BJ (cell line): ENCODE measurements at regions not wholly inside any gene's neighbourhood (a gene's known extent, or its start where the extent isn't known, plus 50 kb on each side); places are given as distances from the start of the nearest gene placed in this dataset.

Experiments
- CTCF ChIA-PET: fragments of 350-600 bp; formaldehyde crosslinking; extraction: SDS; loops from one replicate; lab custom pipeline; 2021; ENCODE audit warnings: antibody characterized with exemption, inconsistent platforms; lab: Yijun Ruan, JAX
- POLR2A ChIA-PET: fragments of 300-600 bp; sonication (Branson Sonifier 250); formaldehyde crosslinking; extraction: SDS; loops from one replicate; lab custom pipeline; 2021; ENCODE audit warnings: antibody characterized with exemption; lab: Charles Lee
- DNase-seq: peaks from one replicate; pipeline ENCODE4 v3.0.0-alpha.2; 2011; ENCODE audit warnings: low read depth
- H3K27me3 ChIP-seq: 2 replicates; pipeline ENCODE4 v1.6.0; 2011; ENCODE audit warnings: low read length; ENCODE audit not compliant: control insufficient read depth, insufficient read depth
- H3K36me3 ChIP-seq: 2 replicates; pipeline ENCODE4 v1.5.1; 2011; ENCODE audit warnings: low read length; ENCODE audit not compliant: control insufficient read depth, insufficient read depth
- H3K4me3 ChIP-seq: 2 replicates; pipeline ENCODE4 v1.5.1; 2011; ENCODE audit warnings: low read depth, mild to moderate bottlenecking, control low read depth, low read length
- TF ChIP-seq, protein P1 (sequence below): IDR thresholded peaks from 2 replicates; pipeline ENCODE4 v1.5.1; 2011; ENCODE audit warnings: low read depth, mild to moderate bottlenecking, control low read depth, inconsistent platforms, low read length, moderate library complexity; ENCODE audit not compliant: insufficient read depth

- DNase-seq = no peak
- peaks cover 6% of the 10 kb centered on the region for H3K27me3 ChIP-seq
- TF ChIP-seq, protein P1, sequence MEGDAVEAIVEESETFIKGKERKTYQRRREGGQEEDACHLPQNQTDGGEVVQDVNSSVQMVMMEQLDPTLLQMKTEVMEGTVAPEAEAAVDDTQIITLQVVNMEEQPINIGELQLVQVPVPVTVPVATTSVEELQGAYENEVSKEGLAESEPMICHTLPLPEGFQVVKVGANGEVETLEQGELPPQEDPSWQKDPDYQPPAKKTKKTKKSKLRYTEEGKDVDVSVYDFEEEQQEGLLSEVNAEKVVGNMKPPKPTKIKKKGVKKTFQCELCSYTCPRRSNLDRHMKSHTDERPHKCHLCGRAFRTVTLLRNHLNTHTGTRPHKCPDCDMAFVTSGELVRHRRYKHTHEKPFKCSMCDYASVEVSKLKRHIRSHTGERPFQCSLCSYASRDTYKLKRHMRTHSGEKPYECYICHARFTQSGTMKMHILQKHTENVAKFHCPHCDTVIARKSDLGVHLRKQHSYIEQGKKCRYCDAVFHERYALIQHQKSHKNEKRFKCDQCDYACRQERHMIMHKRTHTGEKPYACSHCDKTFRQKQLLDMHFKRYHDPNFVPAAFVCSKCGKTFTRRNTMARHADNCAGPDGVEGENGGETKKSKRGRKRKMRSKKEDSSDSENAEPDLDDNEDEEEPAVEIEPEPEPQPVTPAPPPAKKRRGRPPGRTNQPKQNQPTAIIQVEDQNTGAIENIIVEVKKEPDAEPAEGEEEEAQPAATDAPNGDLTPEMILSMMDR = no peak
- no peaks in the 10 kb centered on the region for H3K36me3 ChIP-seq
- POLR2A ChIA-PET = no interaction called here
- CTCF ChIA-PET = interaction anchor here (0.9 to 9.7 kb wide), 2 partner anchors 118 to 125 kb away, joined by 3 to 164 read pairs; no protein-coding TSS in a partner anchor
- H3K4me3 ChIP-seq = no peak overlapping the region
Measured at GRCh38 chr4:77235289-77235854, 78.4 kb downstream of the CCNG2 start.

DNA sequence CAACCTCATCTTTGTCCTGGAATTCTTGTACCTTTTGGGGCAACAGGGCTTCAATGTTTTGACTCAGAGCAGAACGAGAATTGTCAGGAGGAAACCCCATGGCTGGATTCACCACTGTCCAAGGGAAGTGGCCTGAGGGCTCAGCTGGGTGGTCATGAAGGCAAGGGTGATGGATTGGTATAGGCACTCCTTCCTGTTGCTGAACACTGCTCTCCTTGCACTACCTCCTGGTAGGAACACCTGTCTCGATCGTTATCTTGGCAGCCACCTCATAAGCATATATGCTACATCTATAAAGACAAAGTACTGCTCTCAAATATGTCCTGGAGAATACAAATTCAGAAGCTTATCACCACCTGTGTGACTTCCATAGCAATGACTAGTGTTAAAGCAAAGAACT, 79.8 kb downstream of the CCNG2 start:
- Histone ChIP-seq H3K27me3 (peaks cover 6% of the 10 kb centered on the region), H3K36me3 (no peaks in the 10 kb centered on the region), H3K4me3 (no peak overlapping the region)
- CTCF ChIA-PET = interaction anchor here (9.7 kb wide), 1 partner anchor 123 kb away, joined by 164 read pairs; no protein-coding TSS in a partner anchor
- TF ChIP-seq, protein P1 = no peak
- POLR2A ChIA-PET = no interaction called here
- DNase-seq = no peak

DNA sequence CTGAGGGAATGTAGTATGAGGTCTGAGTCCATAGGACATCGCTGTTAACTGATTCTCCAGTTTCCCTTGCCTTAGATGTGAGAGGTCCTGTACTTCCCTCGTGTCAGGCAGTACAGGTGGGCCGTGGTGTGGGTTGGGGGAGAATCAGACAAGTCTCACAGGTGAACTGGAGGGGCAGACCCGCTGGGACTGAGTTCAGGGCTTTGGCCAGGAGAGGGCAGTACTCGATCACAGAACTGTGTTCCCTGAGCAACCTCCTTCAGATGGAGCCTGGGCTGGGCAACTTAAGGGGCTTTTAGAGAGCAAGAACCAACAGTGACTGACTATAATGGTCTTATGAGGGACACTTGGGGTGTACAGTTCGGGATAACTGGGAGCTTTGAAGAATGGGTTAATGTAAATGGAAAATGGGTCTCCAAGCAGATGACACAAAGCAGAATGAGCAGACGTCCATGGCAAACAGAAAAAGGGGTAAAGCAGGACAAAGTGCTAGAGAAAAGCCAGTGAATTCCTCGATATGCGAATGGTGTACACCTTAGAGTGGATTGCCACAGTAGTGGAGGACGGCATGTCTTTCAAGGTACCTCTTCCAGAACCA, 83.6 kb downstream of the CCNG2 start:
- no peak for DNase-seq
- POLR2A ChIA-PET = no interaction called here
- TF ChIP-seq, protein P1 = peak; percentile 79
- CTCF ChIA-PET = interaction anchor here (0.6 to 9.7 kb wide), 30 partner anchors 8 to 814 kb away, joined by 3 to 164 read pairs (median 4); no protein-coding TSS in a partner anchor
- H3K4me3 ChIP-seq = no peak overlapping the region
- H3K36me3 ChIP-seq = no peaks in the 10 kb centered on the region
- peaks cover 1% of the 10 kb centered on the region for H3K27me3 ChIP-seq

DNA sequence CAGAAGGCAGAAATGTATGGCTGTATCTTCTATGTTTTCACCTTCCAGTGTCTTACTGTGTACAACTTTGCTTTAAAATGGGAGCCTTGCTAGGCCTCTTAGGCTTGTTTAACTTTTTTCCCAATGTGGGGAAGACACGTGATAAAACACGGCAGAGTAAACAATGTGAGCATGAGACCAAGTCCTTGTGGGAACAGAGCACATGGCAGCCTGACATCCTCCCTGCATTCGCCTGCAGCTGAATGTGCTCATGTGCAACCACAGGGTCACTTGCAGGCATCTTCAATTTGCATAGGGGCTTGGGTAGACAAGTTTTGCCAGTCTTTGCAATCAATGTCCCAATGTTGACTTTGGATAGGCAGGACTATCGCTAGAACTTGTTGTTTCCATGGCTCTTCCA, 91.8 kb downstream of the CCNG2 start:
- DNase-seq = no peak
- TF ChIP-seq, protein P1 = no peak
- Histone ChIP-seq H3K4me3 (no peak overlapping the region), H3K36me3 (no peaks in the 10 kb centered on the region), H3K27me3 (no peaks in the 10 kb centered on the region; the same call in 1 of the 2 replicates)
- ChIA-PET CTCF (interaction anchor here (2.0 kb wide), 1 partner anchor 8 kb away, joined by 8 read pairs; no protein-coding TSS in a partner anchor), POLR2A (no interaction called here)

DNA sequence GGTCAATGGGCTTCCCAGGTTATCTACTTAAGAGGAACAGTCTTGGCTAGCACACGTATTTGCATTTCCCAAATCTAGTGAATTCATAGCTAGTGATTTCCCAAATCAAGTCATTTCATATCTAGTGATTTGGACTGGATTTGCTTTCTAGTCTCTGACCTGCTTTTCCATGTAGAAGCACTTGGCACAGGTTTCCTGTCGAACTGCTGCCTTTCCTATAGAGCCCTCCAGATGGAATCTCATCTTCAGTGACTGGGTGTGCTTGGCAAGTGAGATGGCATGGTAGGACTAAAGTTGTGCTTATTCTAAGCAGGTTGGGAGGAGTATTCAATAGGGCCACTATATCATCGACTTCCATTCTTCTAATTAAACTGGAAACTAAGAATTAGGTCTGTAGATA, 94.7 kb downstream of the CCNG2 start:
- Histone ChIP-seq H3K27me3 (no peaks in the 10 kb centered on the region; the same call in 1 of the 2 replicates), H3K36me3 (no peaks in the 10 kb centered on the region), H3K4me3 (no peak overlapping the region)
- DNase-seq = no peak
- TF ChIP-seq, protein P1 = no peak
- CTCF ChIA-PET = interaction anchor here (1.9 kb wide), 1 partner anchor 12 kb away, joined by 7 read pairs; no protein-coding TSS in a partner anchor
- POLR2A ChIA-PET = no interaction called here
